Pancreas (tissue), 10 donors: ENCODE measurements at regions not wholly inside any gene's neighbourhood (a gene's known extent, or its start where the extent isn't known, plus 50 kb on each side); places are given as distances from the start of the nearest gene placed in this dataset.
A peak's percentile ranks its signal among the peaks of the same experiment; 100 is the strongest.

ENCODE experiments used
- ATAC-seq, 4 donors: fragments of 200-7000 bp; cut with Tn5 transposase; one replicate each; pipeline versions ENCODE4 v1.8.0 to v1.9.1; 2020; ENCODE audit warnings: mild to moderate bottlenecking in 4 of 4, moderate library complexity in 4 of 4
- DNase-seq, 6 donors: peaks; one replicate each; pipeline ENCODE4 v3.0.0-alpha.2; 2020
- FAIRE-seq: peaks from 2 replicates; lab custom pipeline; 2012; peaks lifted over from hg19 to GRCh38; lab: Jason Lieb, UNC
- H3K27ac ChIP-seq, 4 donors: fragments of 200-600 bp; sonication (generic); 1 replicate in 3 of 4; 2 replicates in 1 of 4; pipeline versions ENCODE4 v1.5.0 to v1.8.0; 2020
- H3K27me3 ChIP-seq, 4 donors: fragments of 200-600 bp; one replicate each; pipeline ENCODE4 v1.8.0; 2021
- H3K36me3 ChIP-seq, 3 donors: fragments of 200-600 bp; sonication (generic) in 1 of 3; one replicate each; pipeline versions ENCODE4 v1.5.0 to v1.8.0; 2020 to 2021
- H3K4me1 ChIP-seq, 3 donors: fragments of 200-600 bp; one replicate each; pipeline ENCODE4 v1.8.0; 2021
- H3K4me3 ChIP-seq, 4 donors: fragments of 200-600 bp; sonication (generic) in 2 of 4; one replicate each; pipeline versions ENCODE4 v1.5.0 to v1.8.0; 2020 to 2021
- H3K9me3 ChIP-seq, 4 donors: fragments of 200-600 bp; one replicate each; pipeline ENCODE4 v1.8.0; 2021
- CTCF ChIP-seq, 4 donors: fragments of 200-600 bp; sonication (generic) in 3 of 4; IDR thresholded peaks; one replicate each; pipeline versions ENCODE4 v1.5.0 to v1.8.0; 2021; ENCODE audit warnings: antibody characterized with exemption in 4 of 4
- WGBS, 2 donors: extraction: QIAGEN DNeasy Blood & Tissue Kit; methylation state at CpG; one replicate each; pipeline ENCODE4 v1.1.7; 2013; 5-methylcytosine and 5-hydroxymethylcytosine counted together
- intact Hi-C, 3 donors: fragments of 100-400 bp; cut with DNase I; formaldehyde crosslinking; loops; one replicate each; pipeline versions ENCODE4 v1.11.1 to v1.14.2; 2022
- donor health status: healthy with polysubstance abuse.
- donor health status: DM: no; HTN: no; CAD: no; lungs with moderate emphysema.
- donor health status: DM: no; HTN: no; CAD: no.
- donor health status: control.
- donor health status: control.
- donor health status: Bipolar disorder and iron deficiency.
- donor health status: DM: yes; HTN: yes; CAD: no.
- donor health status: DM: no; HTN: no; CAD: no.
- donor health status: DM: no; HTN: no; CAD: no.
- donor health status: DM: yes; HTN: yes; CAD: no.

- FAIRE-seq, result no peak
- no peaks in the 10 kb centered on the region for H3K36me3 ChIP-seq
- ATAC-seq, result no peak
- no peaks in the 10 kb centered on the region for H3K9me3 ChIP-seq
- intact Hi-C loops, result no loop called here
- TF ChIP-seq CTCF (IDR thresholded peaks at IDR 0.05), result no peak
- H3K4me3 ChIP-seq, result no peak overlapping the region
- no peaks in the 10 kb centered on the region for H3K4me1 ChIP-seq
- no peak overlapping the region for H3K27ac ChIP-seq
- DNase-seq, result no peak
- no peaks in the 10 kb centered on the region for H3K27me3 ChIP-seq
- 79 to 84% methylated on average over 12 of the region's 12 CpGs for WGBS, 2 donors
Measured at GRCh38 chr6:1001655-1002349, 308.9 kb upstream of the EXOC2 start.

- no peaks in the 10 kb centered on the region for H3K27me3 ChIP-seq
- intact Hi-C loops, result no loop called here
- H3K4me1 ChIP-seq, result no peaks in the 10 kb centered on the region
- WGBS, 2 donors, result 84 to 86% methylated on average over 9 of the region's 9 CpGs
- no peaks in the 10 kb centered on the region for H3K9me3 ChIP-seq
- ATAC-seq (no peak), FAIRE-seq (no peak), DNase-seq (no peak)
- no peak overlapping the region for H3K27ac ChIP-seq
- TF ChIP-seq CTCF (IDR thresholded peaks at IDR 0.05), result no peak
- no peaks in the 10 kb centered on the region for H3K36me3 ChIP-seq
- H3K4me3 ChIP-seq, result no peak overlapping the region
Measured at GRCh38 chr6:999552-999951, 306.6 kb upstream of the EXOC2 start.

- FAIRE-seq, result no peak
Measured at GRCh38 chr6:998551-998950, 305.6 kb upstream of the EXOC2 start.

GRCh38 chr6:996271-996852, 303.4 kb upstream of the EXOC2 start:
- DNase-seq, result peak in 2 of 6 donors; percentile 35 to 46

More at GRCh38 chr6:998551-998950, 305.6 kb upstream of the EXOC2 start:
- H3K27me3 ChIP-seq, result no peaks in the 10 kb centered on the region
- ATAC-seq (no peak), DNase-seq (no peak)
- no peaks in the 10 kb centered on the region for H3K9me3 ChIP-seq
- no peaks in the 10 kb centered on the region for H3K4me1 ChIP-seq
- 86 to 92% methylated on average over 10 of the region's 10 CpGs for WGBS, 2 donors
- intact Hi-C loops, result no loop called here
- no peaks in the 10 kb centered on the region for H3K36me3 ChIP-seq
- no peak overlapping the region for H3K4me3 ChIP-seq
- TF ChIP-seq CTCF (IDR thresholded peaks at IDR 0.05), result no peak
- H3K27ac ChIP-seq, result no peak overlapping the region

More at GRCh38 chr6:996271-996852, 303.4 kb upstream of the EXOC2 start:
- H3K36me3 ChIP-seq, result no peaks in the 10 kb centered on the region
- intact Hi-C loops, result no loop called here
- no peak for TF ChIP-seq CTCF (IDR thresholded peaks at IDR 0.05)
- no peak overlapping the region for H3K27ac ChIP-seq
- no peaks in the 10 kb centered on the region for H3K27me3 ChIP-seq
- no peak for FAIRE-seq
- ATAC-seq, result peak; percentile 21 to 72 (median 58)
- 36 to 47% methylated on average over 9 of the region's 9 CpGs for WGBS, 2 donors
- no peaks in the 10 kb centered on the region for H3K4me1 ChIP-seq
- H3K4me3 ChIP-seq, result no peak overlapping the region
- no peaks in the 10 kb centered on the region for H3K9me3 ChIP-seq
